Fibroblast of pulmonary artery (primary cell): ENCODE measurements at regions not wholly inside any gene's neighbourhood (a gene's known extent, or its start where the extent isn't known, plus 50 kb on each side); places are given as distances from the start of the nearest gene placed in this dataset.
"Not testable (repeated sequence)": the region's sequence is repeated elsewhere in the genome, so short reads cannot be mapped to it uniquely, and the experiment has no call there.

Source experiments
- DNase-seq: peaks from one replicate; pipeline ENCODE4 v3.0.0-alpha.2; 2010; ENCODE audit warnings: low read depth
- H3K4me3 ChIP-seq: replicated peaks from 2 replicates; pipeline ENCODE4 v1.5.1; 2011; ENCODE audit warnings: low read depth, mild to moderate bottlenecking, control low read depth, low read length, moderate library complexity
- CTCF ChIP-seq: IDR thresholded peaks from 2 replicates; pipeline ENCODE4 v1.5.1; 2011; ENCODE audit warnings: mild to moderate bottlenecking, control low read depth, low read length, inconsistent platforms; ENCODE audit errors: missing control alignments

- TF ChIP-seq CTCF: no peak
- DNase-seq: no peak
- H3K4me3 ChIP-seq: no peak overlapping the region
These were observed 63.1 kb upstream of the IFNGR1 start for GRCh38 chr6:137282254-137282653.

- H3K4me3 ChIP-seq, DNase-seq: not testable (repeated sequence)
These were observed 60.1 kb upstream of the IFNGR1 start for GRCh38 chr6:137279279-137279678.

- TF ChIP-seq CTCF: no peak
- H3K4me3 ChIP-seq: no peak overlapping the region
- DNase-seq: peak; percentile 54
These were observed 58.9 kb upstream of the IFNGR1 start for GRCh38 chr6:137277971-137278637.

- TF ChIP-seq CTCF: no peak
- H3K4me3 ChIP-seq: no peak overlapping the region
- DNase-seq: peak; percentile 32
These were observed 53.2 kb upstream of the IFNGR1 start for GRCh38 chr6:137272403-137272802.

GRCh38 chr6:137271245-137272183, 52.3 kb upstream of the IFNGR1 start:
- peak; percentile 81 for DNase-seq
- no peak overlapping the region for H3K4me3 ChIP-seq
- peak; percentile 96 for TF ChIP-seq CTCF

GRCh38 chr6:137269803-137270202, 50.6 kb upstream of the IFNGR1 start:
- peak; percentile 44 for DNase-seq
- no peak for TF ChIP-seq CTCF
- no peak overlapping the region for H3K4me3 ChIP-seq

- DNase-seq: no peak
- TF ChIP-seq CTCF: no peak
- no peak overlapping the region for H3K4me3 ChIP-seq
These were observed 50.2 kb upstream of the IFNGR1 start for GRCh38 chr6:137269347-137269746.
